Neural crest cell (in vitro differentiated cells): ENCODE measurements at regions not wholly inside any gene's neighbourhood (a gene's known extent, or its start where the extent isn't known, plus 50 kb on each side); places are given as distances from the start of the nearest gene placed in this dataset.

Experiments used
- DNase-seq: peaks from one replicate; pipeline ENCODE4 v3.0.0; 2021; ENCODE audit warnings: low read depth, mixed read lengths, low spot score
- H3K27ac Mint-ChIP-seq: one replicate; pipeline ENCODE4 v1.8.0; 2021; ENCODE audit warnings: mild to moderate bottlenecking, mixed read lengths; ENCODE audit not compliant: unreplicated experiment
- H3K27me3 Mint-ChIP-seq: 2 replicates; pipeline ENCODE4 v1.8.0; 2021; ENCODE audit warnings: low read depth, mild to moderate bottlenecking, mixed read lengths
- H3K36me3 Mint-ChIP-seq: 2 replicates; pipeline ENCODE4 v1.8.0; 2021; ENCODE audit warnings: low read depth, mild to moderate bottlenecking, mixed read lengths
- H3K4me1 Mint-ChIP-seq: 2 replicates; pipeline ENCODE4 v1.8.0; 2021; ENCODE audit warnings: mixed read lengths
- H3K4me3 Mint-ChIP-seq: one replicate; pipeline ENCODE4 v1.8.0; 2021; ENCODE audit warnings: mild to moderate bottlenecking, mixed read lengths
- H3K9me3 Mint-ChIP-seq: 2 replicates; pipeline ENCODE4 v1.8.0; 2021; ENCODE audit warnings: mixed read lengths
- TF ChIP-seq, protein P1 (sequence below): fragments of 200-600 bp; sonication (generic); conservative IDR thresholded peaks from 2 replicates; pipeline ENCODE4 v1.5.0; 2021; ENCODE audit warnings: antibody characterized with exemption, mild to moderate bottlenecking

DNA sequence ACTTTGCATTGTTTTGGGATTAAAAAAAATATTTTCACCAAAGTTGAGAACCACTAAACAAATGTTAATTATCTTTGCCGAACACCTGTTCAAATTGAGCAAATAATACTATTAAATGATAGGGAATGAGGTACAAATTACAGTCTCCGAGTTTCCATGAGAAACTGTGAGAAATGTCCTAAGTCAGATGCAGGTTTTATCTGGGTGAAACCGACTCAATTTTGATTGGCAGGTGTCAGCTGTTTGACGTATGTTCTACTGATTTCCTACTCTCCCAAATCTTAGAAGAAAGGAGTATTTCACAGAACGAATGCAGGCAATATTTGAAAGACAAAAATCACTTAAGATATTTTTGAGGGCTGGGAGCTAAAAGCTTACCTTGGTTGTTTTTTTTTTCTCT lies 622.0 kb upstream of the GOT2 start:
- no peaks in the 10 kb centered on the region for H3K27me3 Mint-ChIP-seq
- H3K27ac Mint-ChIP-seq, result no peak overlapping the region
- H3K4me1 Mint-ChIP-seq, result peaks cover 3% of the 10 kb centered on the region
- no peaks in the 10 kb centered on the region for H3K9me3 Mint-ChIP-seq
- no peak overlapping the region for H3K4me3 Mint-ChIP-seq
- no peak for DNase-seq
- H3K36me3 Mint-ChIP-seq, result peaks cover under 1% of the 10 kb centered on the region
- TF ChIP-seq, protein P1, sequence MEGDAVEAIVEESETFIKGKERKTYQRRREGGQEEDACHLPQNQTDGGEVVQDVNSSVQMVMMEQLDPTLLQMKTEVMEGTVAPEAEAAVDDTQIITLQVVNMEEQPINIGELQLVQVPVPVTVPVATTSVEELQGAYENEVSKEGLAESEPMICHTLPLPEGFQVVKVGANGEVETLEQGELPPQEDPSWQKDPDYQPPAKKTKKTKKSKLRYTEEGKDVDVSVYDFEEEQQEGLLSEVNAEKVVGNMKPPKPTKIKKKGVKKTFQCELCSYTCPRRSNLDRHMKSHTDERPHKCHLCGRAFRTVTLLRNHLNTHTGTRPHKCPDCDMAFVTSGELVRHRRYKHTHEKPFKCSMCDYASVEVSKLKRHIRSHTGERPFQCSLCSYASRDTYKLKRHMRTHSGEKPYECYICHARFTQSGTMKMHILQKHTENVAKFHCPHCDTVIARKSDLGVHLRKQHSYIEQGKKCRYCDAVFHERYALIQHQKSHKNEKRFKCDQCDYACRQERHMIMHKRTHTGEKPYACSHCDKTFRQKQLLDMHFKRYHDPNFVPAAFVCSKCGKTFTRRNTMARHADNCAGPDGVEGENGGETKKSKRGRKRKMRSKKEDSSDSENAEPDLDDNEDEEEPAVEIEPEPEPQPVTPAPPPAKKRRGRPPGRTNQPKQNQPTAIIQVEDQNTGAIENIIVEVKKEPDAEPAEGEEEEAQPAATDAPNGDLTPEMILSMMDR, result no peak

DNA sequence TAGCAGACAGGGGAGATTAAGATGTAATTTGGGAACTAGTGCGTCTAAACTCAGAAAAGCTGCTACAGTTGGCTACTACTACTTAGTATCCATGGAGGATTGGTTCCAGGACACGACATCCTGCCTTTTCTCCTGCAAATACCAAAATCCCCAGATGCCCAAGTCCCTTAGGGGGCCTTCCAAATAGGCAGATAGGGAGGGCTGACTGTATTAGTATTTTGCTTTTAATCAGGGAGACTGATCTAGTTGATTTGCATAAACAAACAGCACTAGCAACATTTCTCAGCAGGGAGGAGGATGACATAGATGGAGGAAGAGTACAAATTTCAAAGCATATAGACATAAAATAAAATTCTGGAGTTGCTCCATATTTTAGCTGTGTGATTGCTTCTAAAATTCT lies 621.6 kb upstream of the GOT2 start:
- no peak for DNase-seq
- TF ChIP-seq, protein P1, result no peak
- Mint-ChIP-seq H3K27ac (no peak overlapping the region), H3K9me3 (no peaks in the 10 kb centered on the region), H3K27me3 (no peaks in the 10 kb centered on the region), H3K36me3 (no peaks in the 10 kb centered on the region), H3K4me1 (peaks cover 3% of the 10 kb centered on the region), H3K4me3 (no peak overlapping the region)

DNA sequence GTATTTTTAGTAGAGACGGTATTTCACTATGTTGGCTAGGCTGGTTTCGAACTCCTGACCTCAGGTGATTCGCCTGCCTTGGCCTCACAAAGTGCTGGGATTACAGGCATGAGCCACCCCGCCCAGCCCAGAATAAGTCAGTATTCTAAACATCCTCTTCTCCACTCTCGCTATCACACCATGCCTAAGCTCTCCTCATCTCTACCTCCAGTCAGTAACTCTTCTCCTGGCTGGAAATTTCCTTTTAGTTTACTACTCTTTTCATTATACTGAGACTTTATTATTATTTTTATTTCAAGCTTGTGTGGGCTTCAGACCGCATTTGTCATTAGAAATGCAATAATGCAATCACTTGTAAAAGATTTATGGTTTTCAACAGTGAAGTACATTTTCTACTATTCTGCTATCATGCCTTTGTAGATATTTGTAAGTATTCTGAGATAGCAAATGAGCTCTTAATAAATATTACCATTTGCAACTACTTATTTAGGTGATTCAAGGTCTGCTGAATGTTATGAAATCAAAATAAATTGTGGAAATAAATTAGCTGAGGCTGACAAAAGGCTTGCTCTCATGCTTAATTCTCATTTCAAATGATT lies 617.3 kb upstream of the GOT2 start:
- Mint-ChIP-seq H3K36me3 (no peaks in the 10 kb centered on the region), H3K4me1 (no peaks in the 10 kb centered on the region), H3K4me3 (no peak overlapping the region)

DNA sequence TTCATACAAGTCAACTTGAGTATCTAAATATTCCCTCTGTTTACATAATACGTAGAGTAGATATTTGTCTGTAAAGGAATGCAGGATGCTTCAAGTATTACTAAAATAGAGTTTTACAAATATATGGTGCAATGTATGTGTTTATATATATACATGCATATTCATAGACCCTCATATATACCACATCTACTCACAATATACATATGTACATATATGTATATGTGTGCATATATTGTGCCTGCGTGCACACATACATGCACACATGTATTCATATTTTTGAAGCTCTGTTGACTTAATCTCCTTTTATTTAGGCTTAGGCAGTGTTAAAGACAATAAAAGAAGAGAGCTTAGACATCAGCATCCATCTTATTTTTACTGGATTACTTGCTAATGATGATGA lies 616.6 kb upstream of the GOT2 start:
- Mint-ChIP-seq H3K4me3 (no peak overlapping the region), H3K27me3 (peaks cover 2% of the 10 kb centered on the region), H3K9me3 (no peaks in the 10 kb centered on the region), H3K27ac (no peak overlapping the region), H3K4me1 (no peaks in the 10 kb centered on the region), H3K36me3 (no peaks in the 10 kb centered on the region)
- TF ChIP-seq, protein P1, result no peak
- no peak for DNase-seq

More for the DNA sequence above, 617.3 kb upstream of the GOT2 start:
- TF ChIP-seq, protein P1, result no peak
- no peaks in the 10 kb centered on the region for H3K27me3 Mint-ChIP-seq
- no peaks in the 10 kb centered on the region for H3K9me3 Mint-ChIP-seq
- H3K27ac Mint-ChIP-seq, result no peak overlapping the region
- no peak for DNase-seq

DNA sequence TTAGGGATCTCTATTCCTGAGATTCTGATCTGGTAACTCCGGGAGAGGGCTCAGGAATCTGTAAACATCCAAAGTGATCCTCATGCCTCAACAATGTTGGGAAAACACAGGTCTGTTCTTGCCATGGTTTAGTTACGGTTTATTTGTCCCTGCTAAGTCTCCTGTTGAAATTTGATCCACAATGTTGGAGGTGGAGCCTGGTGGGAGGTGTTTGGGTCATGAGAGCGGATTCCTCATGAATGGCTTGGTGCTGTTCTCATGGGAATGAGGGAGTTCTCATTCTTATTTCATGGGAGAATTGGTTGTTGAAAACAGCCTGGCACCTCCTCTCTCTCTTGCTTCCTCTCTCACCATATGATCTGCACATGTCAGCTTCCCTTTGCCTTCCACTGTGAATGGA lies 608.6 kb upstream of the GOT2 start:
- Mint-ChIP-seq H3K4me1 (peaks cover 3% of the 10 kb centered on the region), H3K4me3 (no peak overlapping the region), H3K27me3 (peaks cover 2% of the 10 kb centered on the region), H3K36me3 (no peaks in the 10 kb centered on the region), H3K9me3 (no peaks in the 10 kb centered on the region), H3K27ac (no peak overlapping the region)
- DNase-seq, result no peak
- TF ChIP-seq, protein P1, result no peak

DNA sequence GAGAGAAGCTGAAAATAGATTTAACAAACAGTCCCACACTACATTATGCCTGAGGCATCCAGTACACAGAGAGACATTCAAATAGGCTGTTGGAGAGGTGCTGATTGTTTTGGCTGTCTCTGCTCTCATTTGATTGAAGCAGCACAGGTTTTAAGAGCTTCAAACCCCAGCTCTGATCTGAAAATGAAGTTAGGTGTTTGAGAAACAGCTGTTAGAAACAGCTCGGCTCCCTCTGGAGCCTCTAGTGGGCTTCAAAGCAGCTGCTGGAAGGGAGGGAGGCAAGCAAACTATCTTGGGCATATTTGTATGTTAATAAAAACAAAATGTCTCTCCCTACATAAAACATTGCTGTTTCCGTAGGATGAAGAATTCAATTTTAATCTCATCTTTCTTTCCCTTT lies 607.3 kb upstream of the GOT2 start:
- TF ChIP-seq, protein P1, result peak; percentile 22
- DNase-seq, result no peak

More for the DNA sequence above, 607.3 kb upstream of the GOT2 start:
- no peaks in the 10 kb centered on the region for H3K9me3 Mint-ChIP-seq
- H3K27ac Mint-ChIP-seq, result no peak overlapping the region
- no peak overlapping the region for H3K4me3 Mint-ChIP-seq
- H3K4me1 Mint-ChIP-seq, result peaks cover 3% of the 10 kb centered on the region
- no peaks in the 10 kb centered on the region for H3K36me3 Mint-ChIP-seq
- H3K27me3 Mint-ChIP-seq, result peaks cover 2% of the 10 kb centered on the region
